Cardiac septum (tissue), 1 donor: ENCODE measurements at regions not wholly inside any gene's neighbourhood (a gene's known extent, or its start where the extent isn't known, plus 50 kb on each side); places are given as distances from the start of the nearest gene placed in this dataset.

Experiments
- DNase-seq: peaks from one replicate; pipeline ENCODE4 v3.0.0-alpha.2; 2020; ENCODE audit warnings: low spot score
- intact Hi-C: fragments of 100-400 bp; cut with DNase I; formaldehyde crosslinking; loops from one replicate; pipeline ENCODE4 v1.14.0; 2022
- donor health status: DM: no; HTN: no; CAD: no.

GRCh38 chr2:53021828-53022227 lies 745.8 kb upstream of the CHAC2 start:
- intact Hi-C loops = no loop called here
- DNase-seq = no peak

DNA sequence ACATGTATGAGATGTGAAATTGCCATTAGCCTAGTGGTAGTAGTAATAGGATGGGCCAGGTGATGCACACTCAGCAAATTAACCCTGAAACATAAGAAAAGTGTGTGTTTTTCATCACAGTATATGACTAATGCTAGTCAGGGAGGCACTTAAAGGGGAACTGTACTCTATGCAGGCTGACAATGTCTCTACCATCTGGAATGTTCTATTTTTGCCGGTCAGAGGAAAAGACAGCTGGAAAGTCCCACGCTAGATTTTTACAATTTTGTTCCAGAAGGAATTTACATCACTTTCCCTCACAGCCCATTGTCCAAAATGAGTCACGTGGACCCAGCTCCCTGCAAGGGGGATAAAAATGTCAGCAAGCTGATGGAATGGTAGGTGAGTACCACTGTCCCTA lies 746.3 kb upstream of the CHAC2 start:
- DNase-seq = no peak
- intact Hi-C loops = no loop called here

DNA sequence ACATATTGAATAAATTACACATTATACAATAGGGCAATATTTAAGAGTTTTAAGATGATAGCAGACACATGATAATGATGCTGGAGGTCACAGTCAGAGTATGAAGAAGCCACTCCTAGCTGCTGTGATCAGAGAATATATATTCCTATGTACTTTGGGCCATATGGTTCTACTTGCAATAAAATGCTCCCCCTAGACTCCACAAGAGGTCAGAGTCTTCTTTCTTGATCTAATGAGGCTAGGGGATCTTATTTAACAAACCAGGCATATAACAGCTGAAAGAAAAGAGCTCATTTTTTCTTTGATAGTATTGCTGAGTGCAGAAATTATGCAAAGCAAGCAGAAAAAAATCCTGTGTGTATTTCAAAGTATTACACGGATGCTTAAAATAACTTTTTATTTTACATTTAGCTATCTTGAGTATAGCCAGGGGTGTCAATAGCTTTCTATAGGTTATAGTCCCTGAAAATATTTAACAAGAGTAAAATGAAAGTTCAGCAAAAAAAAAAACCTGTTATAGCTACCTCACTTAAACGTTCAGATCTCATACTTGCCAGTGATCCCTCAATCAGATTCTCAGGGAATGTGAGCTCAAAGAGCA lies 748.7 kb upstream of the CHAC2 start:
- intact Hi-C loops = no loop called here
- DNase-seq = no peak

DNA sequence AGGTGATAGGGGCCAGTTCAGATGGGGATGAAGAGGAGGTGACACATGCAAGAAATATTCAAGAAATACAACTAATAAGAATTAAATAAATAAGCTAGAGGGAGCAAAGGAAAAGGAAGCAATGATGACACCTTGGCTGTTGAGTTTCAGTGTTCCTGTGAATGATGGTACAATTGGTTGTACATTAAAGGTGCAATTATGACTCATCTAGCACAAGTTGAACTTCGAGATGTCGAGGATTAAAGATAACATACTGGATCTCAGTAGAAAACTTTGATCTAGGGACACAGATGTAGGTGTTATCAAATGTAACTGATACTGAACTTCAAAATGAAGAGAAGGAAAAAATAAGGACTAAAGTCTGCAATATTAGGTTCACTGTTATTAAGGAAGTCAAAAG lies 760.6 kb upstream of the CHAC2 start:
- intact Hi-C loops = no loop called here
- no peak for DNase-seq

GRCh38 chr2:53004413-53004812 lies 763.2 kb upstream of the CHAC2 start:
- intact Hi-C loops = no loop called here
- no peak for DNase-seq

GRCh38 chr2:52995424-52995823 lies 772.2 kb upstream of the CHAC2 start:
- no peak for DNase-seq
- intact Hi-C loops = no loop called here

- intact Hi-C loops = no loop called here
- no peak for DNase-seq
Observed at GRCh38 chr2:52976143-52976949, 791.3 kb upstream of the CHAC2 start.

DNA sequence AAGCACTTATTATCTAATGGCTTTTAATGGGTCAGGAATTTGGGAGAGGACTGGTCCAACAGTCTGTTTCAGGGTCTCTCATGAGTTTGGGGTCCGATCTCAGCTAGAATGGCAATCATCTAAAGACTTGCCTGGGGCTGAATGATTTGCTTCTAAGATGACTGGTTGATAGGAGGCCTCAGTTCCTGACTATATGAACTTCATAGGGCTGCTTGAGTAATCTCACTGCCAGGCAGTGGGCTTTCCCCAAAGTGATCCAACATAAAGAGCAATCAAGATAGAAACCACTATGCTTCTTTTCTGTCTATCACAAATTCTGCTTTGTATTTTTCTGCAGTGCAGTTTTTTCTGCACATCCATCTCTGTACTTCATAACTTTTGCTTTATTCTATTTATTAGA lies 793.5 kb upstream of the CHAC2 start:
- DNase-seq = no peak
- intact Hi-C loops = no loop called here

GRCh38 chr2:52970642-52971041 lies 797.0 kb upstream of the CHAC2 start:
- DNase-seq = no peak
- intact Hi-C loops = no loop called here

DNA sequence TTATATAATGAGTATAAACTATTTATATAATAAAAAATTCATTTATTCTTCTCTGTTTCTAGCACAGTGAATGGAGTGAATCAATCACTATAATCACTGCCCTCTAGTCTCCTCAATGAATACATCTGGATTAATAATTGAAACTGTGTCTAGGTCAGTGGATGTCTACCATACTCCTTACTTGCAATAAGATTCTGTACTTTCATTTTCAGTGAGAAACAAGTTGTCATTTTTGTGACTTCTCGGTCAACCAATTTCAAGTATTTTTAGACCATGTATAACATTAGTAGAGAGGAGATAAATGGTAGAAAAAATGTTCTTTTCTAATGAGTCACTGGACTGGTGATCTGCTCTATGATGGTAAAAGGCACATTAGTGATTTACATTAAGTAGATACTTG lies 799.6 kb upstream of the CHAC2 start:
- DNase-seq = no peak
- intact Hi-C loops = no loop called here

DNA sequence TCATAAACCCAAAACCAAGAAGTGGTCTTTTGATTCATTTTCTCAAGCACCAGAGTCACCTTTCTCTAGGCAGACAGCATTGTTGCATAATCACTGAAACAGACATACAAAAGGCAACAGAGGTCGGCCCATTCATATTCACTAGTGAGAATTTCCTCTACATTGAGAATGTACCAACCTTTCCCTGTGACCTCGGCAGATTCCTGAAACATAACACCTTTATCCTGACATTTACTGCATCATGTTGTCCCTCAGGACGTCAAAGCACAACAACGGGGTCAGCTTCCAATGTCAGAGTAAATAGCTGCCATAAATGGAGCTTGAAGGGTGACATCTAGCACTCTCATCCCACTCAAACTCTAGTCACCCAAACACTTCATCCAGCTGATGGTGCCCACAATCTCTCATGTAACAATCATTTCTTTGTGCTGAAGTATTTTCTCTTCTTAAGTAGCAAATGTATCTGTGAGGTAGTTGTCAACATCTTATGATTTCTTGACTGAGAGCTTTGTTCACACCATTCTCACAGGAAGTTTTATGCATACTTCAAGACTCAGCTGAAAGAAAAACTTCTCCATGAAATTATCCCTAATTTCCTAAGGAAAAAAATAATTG lies 802.6 kb upstream of the CHAC2 start:
- intact Hi-C loops = no loop called here
- no peak for DNase-seq

GRCh38 chr2:52961403-52961802 lies 806.2 kb upstream of the CHAC2 start:
- no peak for DNase-seq
- intact Hi-C loops = no loop called here

GRCh38 chr2:52960881-52961280 lies 806.7 kb upstream of the CHAC2 start:
- DNase-seq = no peak
- intact Hi-C loops = no loop called here

GRCh38 chr2:52959801-52960200 lies 807.8 kb upstream of the CHAC2 start:
- no peak for DNase-seq
- intact Hi-C loops = no loop called here

DNA sequence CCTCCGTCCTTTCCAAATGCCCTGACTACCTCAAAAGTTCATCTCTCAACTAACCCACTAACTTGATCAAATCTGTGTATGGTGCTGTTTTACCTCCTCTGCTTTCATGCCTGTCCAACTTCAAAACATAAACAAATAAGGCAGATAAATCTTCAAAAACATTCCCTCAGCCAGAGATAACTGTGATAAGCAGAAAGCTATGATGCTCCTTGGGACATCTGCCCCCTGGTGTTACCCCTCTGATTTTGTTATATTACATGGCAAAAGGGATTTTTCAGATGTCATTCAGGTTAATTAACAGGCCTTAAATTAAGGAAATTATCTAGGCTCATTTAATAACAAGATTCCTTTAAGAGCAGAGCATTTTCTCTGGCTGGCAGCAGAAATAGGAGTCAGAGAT lies 810.8 kb upstream of the CHAC2 start:
- no peak for DNase-seq
- intact Hi-C loops = no loop called here

DNA sequence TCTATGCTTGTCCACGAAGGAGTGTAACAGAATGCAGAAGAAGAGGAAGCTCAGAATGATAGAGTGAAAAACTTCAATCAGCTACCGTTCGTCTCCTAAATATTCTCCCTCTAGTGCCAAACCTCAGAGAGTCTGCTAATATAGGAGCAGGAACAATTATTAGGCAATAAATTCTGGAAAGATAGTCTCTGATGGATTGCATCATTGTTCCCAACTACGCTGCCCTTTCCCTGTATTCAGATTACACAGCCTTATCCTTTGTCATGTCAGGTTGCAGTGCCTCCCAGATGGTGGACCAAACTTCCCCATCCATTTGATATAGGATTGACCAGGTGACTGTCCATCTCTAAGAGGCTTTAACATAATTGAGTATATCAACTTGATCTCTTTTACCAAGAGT lies 811.5 kb upstream of the CHAC2 start:
- DNase-seq = no peak
- intact Hi-C loops = no loop called here

DNA sequence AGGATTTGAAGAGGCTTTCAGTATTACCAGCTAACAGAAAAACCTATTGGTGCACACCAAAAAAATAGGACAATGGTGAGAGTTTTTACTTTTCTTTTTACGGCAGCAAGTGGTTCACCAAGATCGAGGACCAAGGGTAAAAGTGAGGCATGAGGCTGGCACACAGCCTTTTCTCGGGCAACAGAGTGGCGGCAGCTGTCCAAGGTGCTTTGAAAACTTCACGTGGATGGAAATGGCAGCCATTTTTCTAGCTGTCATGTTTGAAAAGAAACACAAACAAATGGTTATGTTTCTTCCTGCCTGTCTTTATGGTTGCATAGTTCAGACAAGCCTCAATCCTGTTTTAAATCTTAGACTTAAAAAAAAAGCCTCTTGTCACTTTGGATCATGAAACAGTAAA lies 812.5 kb upstream of the CHAC2 start:
- no peak for DNase-seq
- intact Hi-C loops = no loop called here

DNA sequence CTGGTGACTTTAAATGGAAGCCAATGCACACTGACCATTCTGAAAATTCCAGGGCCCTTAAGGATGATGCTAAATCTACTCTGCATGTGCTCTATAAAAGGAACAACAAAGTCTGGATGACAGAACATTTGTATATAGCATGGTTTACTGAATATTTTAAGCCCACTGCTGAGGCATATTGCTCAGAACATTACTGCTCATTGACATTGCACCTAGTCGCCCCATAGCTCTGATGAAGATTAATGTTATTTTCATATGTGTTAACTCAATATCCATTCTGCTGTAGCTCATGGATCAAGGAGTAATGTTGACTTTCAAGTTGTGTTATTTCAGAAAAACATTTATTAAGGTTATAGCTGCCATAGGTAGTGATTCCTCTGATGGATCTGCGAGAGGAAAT lies 827.5 kb upstream of the CHAC2 start:
- intact Hi-C loops = no loop called here
- no peak for DNase-seq

DNA sequence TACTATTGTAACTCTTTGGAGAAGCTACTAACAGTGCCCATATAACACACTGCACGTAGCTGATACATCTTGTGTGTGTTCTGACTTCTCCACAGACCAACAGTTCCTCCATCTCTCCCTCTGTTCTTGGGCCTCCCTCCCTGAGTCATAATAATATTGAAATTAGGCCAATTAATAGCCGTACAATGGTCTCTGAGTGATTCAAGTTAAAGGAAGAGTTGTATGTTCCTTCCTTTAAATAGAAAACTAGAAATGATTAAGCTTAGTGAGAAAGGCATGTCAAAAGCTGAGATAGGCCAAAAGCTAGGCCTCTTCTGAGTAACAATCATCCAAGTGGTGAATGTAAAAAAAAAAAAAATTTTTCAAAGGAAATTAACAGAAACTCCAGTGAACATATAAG lies 828.4 kb upstream of the CHAC2 start:
- intact Hi-C loops = no loop called here
- DNase-seq = no peak

- intact Hi-C loops = no loop called here
- DNase-seq = no peak
Observed at GRCh38 chr2:52936029-52936428, 831.6 kb upstream of the CHAC2 start.

DNA sequence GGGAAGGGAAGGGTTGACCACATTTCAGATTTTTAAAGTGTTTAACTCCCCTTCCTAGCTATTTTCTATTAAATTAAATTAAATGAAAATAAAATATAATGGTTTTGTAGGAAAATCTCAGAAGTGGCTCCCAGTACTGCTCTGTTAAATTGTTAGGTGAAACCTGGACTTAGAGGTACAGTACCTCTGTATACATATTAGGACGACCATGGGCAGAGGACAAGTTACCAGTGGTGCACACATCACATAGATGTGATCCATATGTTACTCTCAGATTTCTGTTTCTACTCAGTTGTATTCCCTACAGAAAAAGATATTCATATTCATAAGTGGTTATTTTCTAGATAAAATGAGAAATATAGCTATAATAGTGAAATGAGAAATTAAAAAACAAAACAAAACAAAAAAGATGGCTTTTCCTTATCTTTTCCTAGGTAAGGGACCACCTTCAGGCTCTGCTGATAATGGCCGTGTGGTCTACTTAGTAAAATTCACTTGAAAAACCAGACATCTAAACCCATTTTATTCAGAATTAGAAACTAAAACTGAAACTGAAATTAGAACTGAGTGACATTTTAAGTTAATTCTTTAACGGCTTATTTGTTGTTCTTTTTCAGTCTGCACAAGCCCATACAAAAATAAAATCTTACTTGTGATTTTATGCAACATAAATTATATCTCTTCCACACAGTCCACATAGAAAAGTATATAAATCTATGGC lies 832.5 kb upstream of the CHAC2 start:
- no peak for DNase-seq
- intact Hi-C loops = no loop called here
